Duodenal mucosa (tissue), 2 donors: ENCODE measurements at regions not wholly inside any gene's neighbourhood (a gene's known extent, or its start where the extent isn't known, plus 50 kb on each side); places are given as distances from the start of the nearest gene placed in this dataset.

Experiments
- H3K27ac ChIP-seq: one replicate; pipeline ENCODE4 v1.7.0; 2013; ENCODE audit warnings: low read depth, low read length
- H3K27me3 ChIP-seq, 2 donors: one replicate each; pipeline ENCODE4 v1.7.0; 2013; ENCODE audit warnings: low read length in 2 of 2, control low read depth in 1 of 2; ENCODE audit not compliant: insufficient read depth in 2 of 2, control insufficient read depth in 1 of 2
- H3K36me3 ChIP-seq, 2 donors: one replicate each; pipeline ENCODE4 v1.7.0; 2013; ENCODE audit warnings: low read length in 2 of 2, control low read depth in 1 of 2; ENCODE audit not compliant: insufficient read depth in 2 of 2, control insufficient read depth in 1 of 2
- H3K4me1 ChIP-seq, 2 donors: one replicate each; pipeline ENCODE4 v1.7.0; 2013; ENCODE audit warnings: low read length in 2 of 2, control low read depth in 1 of 2; ENCODE audit not compliant: insufficient read depth in 2 of 2, control insufficient read depth in 1 of 2
- H3K4me3 ChIP-seq, 2 donors: one replicate each; pipeline ENCODE4 v1.7.0; 2013; ENCODE audit warnings: low read length in 2 of 2, low read depth in 1 of 2
- H3K9ac ChIP-seq, 2 donors: one replicate each; pipeline ENCODE4 v1.7.0; 2013; ENCODE audit warnings: low read length in 2 of 2, low read depth in 1 of 2
- H3K9me3 ChIP-seq, 2 donors: one replicate each; pipeline ENCODE4 v1.7.0; 2013; ENCODE audit warnings: low read length in 2 of 2, control low read depth in 1 of 2; ENCODE audit not compliant: control insufficient read depth in 1 of 2

- H3K4me3 ChIP-seq, result no peak overlapping the region
- no peaks in the 10 kb centered on the region for H3K27me3 ChIP-seq
- H3K9me3 ChIP-seq, result peaks cover 0 to 5% of the 10 kb centered on the region in 2 donors
- peaks cover 11 to 15% of the 10 kb centered on the region in 2 donors for H3K4me1 ChIP-seq
- no peak overlapping the region for H3K9ac ChIP-seq
- H3K36me3 ChIP-seq, result no peaks in the 10 kb centered on the region
- no peak overlapping the region for H3K27ac ChIP-seq
These were observed 416.5 kb downstream of the GADD45G start for GRCh38 chr9:90021216-90021906.

GRCh38 chr9:90022474-90022873 is 417.7 kb downstream of the GADD45G start:
- Histone ChIP-seq H3K4me1 (peaks cover 11 to 15% of the 10 kb centered on the region in 2 donors), H3K4me3 (no peak overlapping the region), H3K36me3 (no peaks in the 10 kb centered on the region), H3K27ac (no peak overlapping the region), H3K9ac (no peak overlapping the region), H3K9me3 (peaks cover 0 to 5% of the 10 kb centered on the region in 2 donors), H3K27me3 (no peaks in the 10 kb centered on the region)

- no peaks in the 10 kb centered on the region for H3K36me3 ChIP-seq
- peaks cover 11 to 15% of the 10 kb centered on the region in 2 donors for H3K4me1 ChIP-seq
- peaks cover 0 to 5% of the 10 kb centered on the region in 2 donors for H3K9me3 ChIP-seq
- no peak overlapping the region for H3K4me3 ChIP-seq
- H3K27ac ChIP-seq, result no peak overlapping the region
- H3K9ac ChIP-seq, result no peak overlapping the region
- H3K27me3 ChIP-seq, result no peaks in the 10 kb centered on the region
These were observed 419.0 kb downstream of the GADD45G start for GRCh38 chr9:90023861-90024260.

- H3K27ac ChIP-seq, result no peak overlapping the region
- no peak overlapping the region for H3K9ac ChIP-seq
- H3K36me3 ChIP-seq, result no peaks in the 10 kb centered on the region
- peaks cover 11 to 15% of the 10 kb centered on the region in 2 donors for H3K4me1 ChIP-seq
- H3K27me3 ChIP-seq, result no peaks in the 10 kb centered on the region
- no peak overlapping the region for H3K4me3 ChIP-seq
- H3K9me3 ChIP-seq, result peaks cover 0 to 5% of the 10 kb centered on the region in 2 donors
These were observed 419.6 kb downstream of the GADD45G start for GRCh38 chr9:90024409-90024808.

GRCh38 chr9:90024823-90025222 is 420.0 kb downstream of the GADD45G start:
- Histone ChIP-seq H3K9me3 (peaks cover 0 to 5% of the 10 kb centered on the region in 2 donors), H3K9ac (no peak overlapping the region), H3K27me3 (no peaks in the 10 kb centered on the region), H3K4me3 (no peak overlapping the region), H3K36me3 (no peaks in the 10 kb centered on the region), H3K27ac (no peak overlapping the region), H3K4me1 (peaks cover 11 to 15% of the 10 kb centered on the region in 2 donors)

GRCh38 chr9:90025816-90026215 is 421.0 kb downstream of the GADD45G start:
- Histone ChIP-seq H3K27me3 (no peaks in the 10 kb centered on the region), H3K9ac (no peak overlapping the region), H3K36me3 (no peaks in the 10 kb centered on the region), H3K4me3 (no peak overlapping the region), H3K9me3 (peaks cover 0 to 5% of the 10 kb centered on the region in 2 donors), H3K4me1 (peaks cover 11 to 15% of the 10 kb centered on the region in 2 donors), H3K27ac (no peak overlapping the region)

- Histone ChIP-seq H3K9ac (no peak overlapping the region), H3K27ac (no peak overlapping the region), H3K36me3 (no peaks in the 10 kb centered on the region)
These were observed 422.5 kb downstream of the GADD45G start for GRCh38 chr9:90027296-90027790.

GRCh38 chr9:90029386-90029785 is 424.6 kb downstream of the GADD45G start:
- H3K4me3 ChIP-seq, result no peak overlapping the region
- peaks cover 15% of the 10 kb centered on the region in 2 donors for H3K4me1 ChIP-seq
- no peaks in the 10 kb centered on the region for H3K9me3 ChIP-seq
- H3K9ac ChIP-seq, result no peak overlapping the region
- no peaks in the 10 kb centered on the region for H3K36me3 ChIP-seq
- H3K27ac ChIP-seq, result no peak overlapping the region
- no peaks in the 10 kb centered on the region for H3K27me3 ChIP-seq

More at GRCh38 chr9:90027296-90027790, 422.5 kb downstream of the GADD45G start:
- peaks cover 13 to 16% of the 10 kb centered on the region in 2 donors for H3K4me1 ChIP-seq
- no peak overlapping the region for H3K4me3 ChIP-seq
- H3K27me3 ChIP-seq, result no peaks in the 10 kb centered on the region
- peaks cover 0 to 4% of the 10 kb centered on the region in 2 donors for H3K9me3 ChIP-seq

- no peaks in the 10 kb centered on the region for H3K27me3 ChIP-seq
- H3K4me3 ChIP-seq, result no peak overlapping the region
- H3K4me1 ChIP-seq, result peaks cover 10% of the 10 kb centered on the region in 2 donors
- H3K9ac ChIP-seq, result no peak overlapping the region
- no peak overlapping the region for H3K27ac ChIP-seq
- H3K36me3 ChIP-seq, result no peaks in the 10 kb centered on the region
- H3K9me3 ChIP-seq, result no peaks in the 10 kb centered on the region
These were observed 425.2 kb downstream of the GADD45G start for GRCh38 chr9:90029996-90030395.

GRCh38 chr9:90032296-90033027 is 427.6 kb downstream of the GADD45G start:
- H3K9ac ChIP-seq, result no peak overlapping the region

More at GRCh38 chr9:90032296-90033027, 427.6 kb downstream of the GADD45G start:
- H3K4me3 ChIP-seq, result no peak overlapping the region
- H3K9me3 ChIP-seq, result no peaks in the 10 kb centered on the region
- H3K27ac ChIP-seq, result no peak overlapping the region
- no peaks in the 10 kb centered on the region for H3K36me3 ChIP-seq
- H3K4me1 ChIP-seq, result peaks cover 4 to 5% of the 10 kb centered on the region in 2 donors
- no peaks in the 10 kb centered on the region for H3K27me3 ChIP-seq
